Heart right ventricle (tissue), 16 donors: ENCODE measurements at regions not wholly inside any gene's neighbourhood (a gene's known extent, or its start where the extent isn't known, plus 50 kb on each side); places are given as distances from the start of the nearest gene placed in this dataset.
A peak's percentile ranks its signal among the peaks of the same experiment; 100 is the strongest.

Experiments
- ATAC-seq, 8 donors: fragments of 200-7000 bp; cut with Tn5 transposase; one replicate each; pipeline ENCODE4 v1.9.1; 2020; ENCODE audit warnings: mild to moderate bottlenecking in 8 of 8, moderate library complexity in 8 of 8, moderate number of reproducible peaks in 1 of 8
- DNase-seq, 2 donors: peaks; one replicate each; pipeline ENCODE4 v3.0.0-alpha.2; 2020
- H3K27ac ChIP-seq, 10 donors: fragments of 200-600 bp; sonication (generic) in 2 of 10; one replicate each; pipeline versions ENCODE4 v1.5.0 to v1.8.0; 2020 to 2022; ENCODE audit warnings: mild to moderate bottlenecking in 3 of 10
- H3K27me3 ChIP-seq, 7 donors: fragments of 200-600 bp; one replicate each; pipeline ENCODE4 v1.8.0; 2021 to 2022; ENCODE audit warnings: mild to moderate bottlenecking in 2 of 7
- H3K36me3 ChIP-seq, 9 donors: fragments of 200-600 bp; sonication (generic) in 1 of 9; one replicate each; pipeline versions ENCODE4 v1.5.0 to v1.8.0; 2020 to 2022; ENCODE audit warnings: mild to moderate bottlenecking in 2 of 9
- H3K4me1 ChIP-seq, 9 donors: fragments of 200-600 bp; sonication (generic) in 1 of 9; one replicate each; pipeline versions ENCODE4 v1.5.0 to v1.8.0; 2020 to 2022; ENCODE audit warnings: mild to moderate bottlenecking in 4 of 9
- H3K4me3 ChIP-seq, 10 donors: fragments of 200-600 bp; sonication (generic) in 2 of 10; one replicate each; pipeline versions ENCODE4 v1.5.0 to v1.8.0; 2020 to 2022; ENCODE audit warnings: mild to moderate bottlenecking in 7 of 10, moderate library complexity in 2 of 10
- H3K9me3 ChIP-seq, 11 donors: fragments of 200-600 bp in 10 of 11; sonication (generic) in 2 of 11; one replicate each; pipeline versions ENCODE4 v1.5.0 to v1.8.0; 2013 to 2022; ENCODE audit warnings: mild to moderate bottlenecking in 2 of 11, control low read depth in 1 of 11, moderate library complexity in 1 of 11
- WGBS, 2 donors: extraction: QIAGEN DNeasy Blood & Tissue Kit; methylation state at CpG; one replicate each; pipeline ENCODE4 v1.1.7; 2013; ENCODE audit warnings: inconsistent platforms in 1 of 2; 5-methylcytosine and 5-hydroxymethylcytosine counted together
- intact Hi-C, 10 donors: fragments of 100-400 bp; cut with DNase I; formaldehyde crosslinking; loops; one replicate each; pipeline versions ENCODE4 v1.11.1 to v1.14.2; 2022
- TF ChIP-seq, protein P1 (sequence below), 9 donors: fragments of 200-600 bp; sonication (generic) in 2 of 9; IDR thresholded peaks; one replicate each; pipeline versions ENCODE4 v1.5.0 to v1.8.0; 2021 to 2022; ENCODE audit warnings: antibody characterized with exemption in 9 of 9, mild to moderate bottlenecking in 5 of 9, moderate library complexity in 1 of 9
- donor health status: Arrhythmogenic right ventricular cardiomyopathy.
- donor health status: ischemic (EF 13 %, LVEDD 7.1; RV severe dilation, severe dysfunction).
- donor health status: healthy with polysubstance abuse.
- donor health status: DM: no; HTN: yes; CAD: no.
- donor health status: DM: no; HTN: no; CAD: no.
- donor health status: ischemic (EF 25% LVEDD 6.9; RV normal size, moderate dysfunction).
- donor health status: ischemic (EF 25% LVEDD 5.7; RV mildly dilated, moderate dysfunction).
- donor health status: healthy.
- donor health status: DM: yes; HTN: yes; CAD: no.
- donor health status: Ischemic cardiomyopathy.
- donor health status: ischemic (EF 35%, LVEDD 5.7; RV mildly dilated, moderate dysfunction).
- donor health status: nonischemic (EF 11% LVEDD 7.7; RV severe dilation, severe dysfunction).
- donor health status: DM: yes; HTN: yes; CAD: no.
- donor health status: PGD.
- donor health status: ischemic (EF 29% LVEDD 5.4; RV normal size, mild dysfunction).
- donor health status: nonischemic (EF 23%, LVEDD 6.1; RV moderate dilation, normal function).

GRCh38 chr16:35176449-35176848, 1717.0 kb downstream of the TP53TG3F start:
- Histone ChIP-seq H3K4me3 (no peak overlapping the region), H3K4me1 (no peaks in the 10 kb centered on the region), H3K27ac (no peak overlapping the region), H3K36me3 (no peaks in the 10 kb centered on the region), H3K9me3 (peaks cover 0 to 29% (median 0%) of the 10 kb centered on the region in 11 donors), H3K27me3 (no peaks in the 10 kb centered on the region)
- intact Hi-C loops, result no loop called here
- peak; percentile 36 to 45 for DNase-seq
- WGBS, 2 donors, result 42 to 54% methylated on average over 5 of the region's 5 CpGs
- TF ChIP-seq, protein P1, sequence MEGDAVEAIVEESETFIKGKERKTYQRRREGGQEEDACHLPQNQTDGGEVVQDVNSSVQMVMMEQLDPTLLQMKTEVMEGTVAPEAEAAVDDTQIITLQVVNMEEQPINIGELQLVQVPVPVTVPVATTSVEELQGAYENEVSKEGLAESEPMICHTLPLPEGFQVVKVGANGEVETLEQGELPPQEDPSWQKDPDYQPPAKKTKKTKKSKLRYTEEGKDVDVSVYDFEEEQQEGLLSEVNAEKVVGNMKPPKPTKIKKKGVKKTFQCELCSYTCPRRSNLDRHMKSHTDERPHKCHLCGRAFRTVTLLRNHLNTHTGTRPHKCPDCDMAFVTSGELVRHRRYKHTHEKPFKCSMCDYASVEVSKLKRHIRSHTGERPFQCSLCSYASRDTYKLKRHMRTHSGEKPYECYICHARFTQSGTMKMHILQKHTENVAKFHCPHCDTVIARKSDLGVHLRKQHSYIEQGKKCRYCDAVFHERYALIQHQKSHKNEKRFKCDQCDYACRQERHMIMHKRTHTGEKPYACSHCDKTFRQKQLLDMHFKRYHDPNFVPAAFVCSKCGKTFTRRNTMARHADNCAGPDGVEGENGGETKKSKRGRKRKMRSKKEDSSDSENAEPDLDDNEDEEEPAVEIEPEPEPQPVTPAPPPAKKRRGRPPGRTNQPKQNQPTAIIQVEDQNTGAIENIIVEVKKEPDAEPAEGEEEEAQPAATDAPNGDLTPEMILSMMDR (IDR thresholded peaks at IDR 0.05), result no peak
- peak in 7 of 8 donors; percentile 35 to 96 (median 87) for ATAC-seq

DNA sequence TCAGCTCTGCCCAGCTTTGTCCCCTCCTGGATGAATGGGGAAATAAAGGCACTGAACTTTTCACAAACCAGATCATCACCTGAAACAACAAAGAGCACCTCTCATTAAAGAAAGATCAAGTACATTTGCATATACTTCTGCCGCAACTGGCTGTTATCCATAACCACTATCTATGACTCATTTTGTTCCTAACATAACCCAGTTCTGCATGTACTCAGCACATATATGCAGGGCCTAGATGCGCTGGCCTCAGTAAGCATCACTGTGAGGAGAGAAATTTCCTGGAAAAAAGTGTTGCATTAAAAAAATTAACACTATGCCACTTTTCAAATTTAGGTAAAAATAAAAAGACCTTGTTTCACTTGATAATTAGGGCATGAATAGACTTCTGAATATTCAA, 1718.4 kb downstream of the TP53TG3F start:
- Histone ChIP-seq H3K36me3 (no peaks in the 10 kb centered on the region), H3K4me1 (no peaks in the 10 kb centered on the region), H3K27me3 (no peaks in the 10 kb centered on the region), H3K9me3 (peaks cover 0 to 31% (median 0%) of the 10 kb centered on the region in 11 donors), H3K27ac (no peak overlapping the region), H3K4me3 (no peak overlapping the region)
- TF ChIP-seq, protein P1 (IDR thresholded peaks at IDR 0.05), result no peak
- no peak for DNase-seq
- intact Hi-C loops, result no loop called here
- WGBS, 2 donors, result 70 to 72% methylated on average over 2 of the region's 2 CpGs
- ATAC-seq, result no peak

DNA sequence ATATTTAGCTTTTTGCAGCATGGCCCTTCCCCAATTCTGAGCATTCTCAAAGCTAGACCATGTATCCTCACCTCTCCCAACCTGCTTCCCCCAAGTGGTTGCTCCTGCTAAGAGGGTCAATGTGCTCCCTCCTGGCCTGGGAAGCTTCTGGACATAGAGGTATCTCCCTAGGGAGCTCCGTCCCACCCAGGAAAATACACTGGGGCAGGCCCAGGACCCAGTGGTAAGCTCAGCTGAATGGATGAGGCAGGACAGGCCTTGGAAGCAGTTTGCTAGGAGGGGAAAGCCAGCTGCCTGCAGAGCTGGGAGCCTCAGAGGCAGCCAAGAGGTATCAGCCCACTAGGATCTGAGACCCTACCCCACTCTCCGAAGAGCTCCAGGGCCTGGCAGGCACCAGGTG, 1721.6 kb downstream of the TP53TG3F start:
- ATAC-seq, result no peak
- no peak for DNase-seq
- Histone ChIP-seq H3K36me3 (no peaks in the 10 kb centered on the region), H3K27ac (no peak overlapping the region), H3K4me1 (no peaks in the 10 kb centered on the region), H3K27me3 (peaks cover 0 to 3% (median 0%) of the 10 kb centered on the region in 7 donors), H3K9me3 (peaks cover 0 to 28% (median 0%) of the 10 kb centered on the region in 11 donors), H3K4me3 (no peak overlapping the region)
- 59 to 67% methylated on average over 2 of the region's 2 CpGs for WGBS, 2 donors
- TF ChIP-seq, protein P1 (IDR thresholded peaks at IDR 0.05), result no peak
- intact Hi-C loops, result no loop called here

GRCh38 chr16:35181422-35182030, 1722.1 kb downstream of the TP53TG3F start:
- intact Hi-C loops, result no loop called here
- whole genome bisulfite sequencing, 2 donors, result 44 to 56% methylated on average over 6 of the region's 6 CpGs
- peaks cover 0 to 31% (median 0%) of the 10 kb centered on the region in 11 donors for H3K9me3 ChIP-seq

More at GRCh38 chr16:35181422-35182030, 1722.1 kb downstream of the TP53TG3F start:
- DNase-seq (no peak), ATAC-seq (no peak)
- Histone ChIP-seq H3K36me3 (no peaks in the 10 kb centered on the region), H3K4me1 (no peaks in the 10 kb centered on the region), H3K27me3 (peaks cover 0 to 5% (median 0%) of the 10 kb centered on the region in 7 donors), H3K27ac (no peak overlapping the region), H3K4me3 (no peak overlapping the region)
- TF ChIP-seq, protein P1 (IDR thresholded peaks at IDR 0.05), result no peak
